CD4-positive, alpha-beta T cell (primary cell): ENCODE measurements at regions not wholly inside any gene's neighbourhood (a gene's known extent, or its start where the extent isn't known, plus 50 kb on each side); places are given as distances from the start of the nearest gene placed in this dataset.

ENCODE experiments used
- ATAC-seq: fragments of 200-7000 bp; cut with Tn5 transposase; one replicate; pipeline ENCODE4 v1.10.0; 2022; ENCODE audit warnings: mild to moderate bottlenecking; ENCODE audit not compliant: poor library complexity
- CTCF ChIA-PET: fragments of 350-600 bp; sonication (Branson Sonifier 250); formaldehyde crosslinking; loops from one replicate; lab custom pipeline; 2021; ENCODE audit warnings: antibody characterized with exemption, inconsistent platforms; lab: Charles Lee
- POLR2A ChIA-PET: fragments of 350-600 bp; sonication (Branson Sonifier 250); formaldehyde crosslinking; loops from one replicate; lab custom pipeline; 2021; ENCODE audit warnings: antibody characterized with exemption, inconsistent platforms; lab: Charles Lee
- DNase-seq, 14 experiments: peaks; one replicate each; pipeline ENCODE4 v3.0.0-alpha.2; 2013 to 2020; ENCODE audit warnings: mixed read lengths in 2 of 14
- H3K27ac ChIP-seq, 2 donors: one replicate each; pipeline versions ENCODE4 v1.5.1 to v1.7.0; 2013; ENCODE audit warnings: low read length in 2 of 2, low read depth in 1 of 2, mild to moderate bottlenecking in 1 of 2
- H3K27me3 ChIP-seq, 2 experiments: 1 replicate in 1 of 2; 2 replicates in 1 of 2; pipeline versions ENCODE4 v1.6.1 to v1.7.0; 2013; ENCODE audit warnings: low read length in 2 of 2, control low read depth in 1 of 2, mild to moderate bottlenecking in 1 of 2, moderate library complexity in 1 of 2; ENCODE audit not compliant: insufficient read depth in 2 of 2, control insufficient read depth in 1 of 2
- H3K36me3 ChIP-seq: one replicate; pipeline ENCODE4 v1.6.1; 2013; ENCODE audit warnings: low read length, control low read depth; ENCODE audit not compliant: insufficient read depth
- H3K4me1 ChIP-seq: one replicate; pipeline ENCODE4 v1.6.1; 2013; ENCODE audit warnings: low read length, control low read depth; ENCODE audit not compliant: insufficient read depth
- H3K4me3 ChIP-seq: one replicate; pipeline ENCODE4 v1.5.1; 2013; ENCODE audit warnings: mild to moderate bottlenecking, low read length, moderate library complexity
- H3K9me3 ChIP-seq, 2 experiments: 1 replicate in 1 of 2; 2 replicates in 1 of 2; pipeline versions ENCODE4 v1.6.1 to v1.7.0; 2013; ENCODE audit warnings: low read length in 2 of 2, mild to moderate bottlenecking in 2 of 2, control low read depth in 1 of 2, moderate library complexity in 1 of 2; ENCODE audit not compliant: control insufficient read depth in 1 of 2, insufficient read depth in 1 of 2
- H3K27ac Mint-ChIP-seq: one replicate; pipeline ENCODE4 v1.8.0; 2020; ENCODE audit warnings: mixed read lengths
- H3K27me3 Mint-ChIP-seq: one replicate; pipeline ENCODE4 v1.8.0; 2021; ENCODE audit warnings: mixed read lengths
- H3K36me3 Mint-ChIP-seq: one replicate; pipeline ENCODE4 v1.8.0; 2021; ENCODE audit warnings: low read depth, mixed read lengths
- H3K4me1 Mint-ChIP-seq: one replicate; pipeline ENCODE4 v1.8.0; 2021; ENCODE audit warnings: low read depth, mixed read lengths
- H3K4me3 Mint-ChIP-seq: one replicate; pipeline ENCODE4 v1.8.0; 2020; ENCODE audit warnings: mild to moderate bottlenecking, mixed read lengths
- H3K9me3 Mint-ChIP-seq: one replicate; pipeline ENCODE4 v1.8.0; 2020; ENCODE audit warnings: mixed read lengths
- intact Hi-C, 2 experiments: fragments of 100-400 bp; cut with DNase I in 1 of 2; cut with micrococcal nuclease in 1 of 2; formaldehyde crosslinking; loops; one replicate each; pipeline versions ENCODE4 v1.15.1 to v1.9.0; 2023 to 2025; cut with DNase I, micrococcal nuclease
- TF ChIP-seq, protein P1 (sequence below): fragments of 200-600 bp; IDR thresholded peaks from one replicate; pipeline ENCODE4 v1.8.0; 2022; ENCODE audit warnings: antibody characterized with exemption, mild to moderate bottlenecking

DNA sequence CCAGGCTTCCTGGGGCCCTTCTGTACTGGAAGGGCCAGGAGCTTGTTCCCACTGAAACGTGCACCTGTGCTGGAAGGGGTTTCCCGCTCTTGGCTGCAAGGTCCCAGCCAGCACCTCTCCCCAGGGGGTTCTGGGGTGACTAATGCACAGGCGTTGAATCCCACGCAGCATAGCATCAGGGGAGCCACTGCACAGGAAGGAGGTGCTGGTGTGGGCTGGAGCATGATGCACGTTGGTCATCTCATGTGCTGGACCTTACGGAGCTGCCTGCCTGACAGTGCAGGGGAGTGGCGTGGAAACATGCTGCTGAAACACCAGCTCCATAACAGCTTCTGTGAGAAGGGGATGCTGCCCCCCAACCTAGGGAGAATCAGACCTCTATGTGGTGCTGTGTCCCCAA lies 623.0 kb downstream of the AACS start:
- no peak for DNase-seq
- H3K4me1 ChIP-seq = no peaks in the 10 kb centered on the region
- H3K27me3 ChIP-seq = no peaks in the 10 kb centered on the region
- H3K9me3 ChIP-seq = peaks cover 0 to 27% of the 10 kb centered on the region in 2 experiments
- H3K4me3 ChIP-seq = no peak overlapping the region
- no peaks in the 10 kb centered on the region for H3K36me3 Mint-ChIP-seq
- POLR2A ChIA-PET = no interaction called here
- TF ChIP-seq, protein P1, sequence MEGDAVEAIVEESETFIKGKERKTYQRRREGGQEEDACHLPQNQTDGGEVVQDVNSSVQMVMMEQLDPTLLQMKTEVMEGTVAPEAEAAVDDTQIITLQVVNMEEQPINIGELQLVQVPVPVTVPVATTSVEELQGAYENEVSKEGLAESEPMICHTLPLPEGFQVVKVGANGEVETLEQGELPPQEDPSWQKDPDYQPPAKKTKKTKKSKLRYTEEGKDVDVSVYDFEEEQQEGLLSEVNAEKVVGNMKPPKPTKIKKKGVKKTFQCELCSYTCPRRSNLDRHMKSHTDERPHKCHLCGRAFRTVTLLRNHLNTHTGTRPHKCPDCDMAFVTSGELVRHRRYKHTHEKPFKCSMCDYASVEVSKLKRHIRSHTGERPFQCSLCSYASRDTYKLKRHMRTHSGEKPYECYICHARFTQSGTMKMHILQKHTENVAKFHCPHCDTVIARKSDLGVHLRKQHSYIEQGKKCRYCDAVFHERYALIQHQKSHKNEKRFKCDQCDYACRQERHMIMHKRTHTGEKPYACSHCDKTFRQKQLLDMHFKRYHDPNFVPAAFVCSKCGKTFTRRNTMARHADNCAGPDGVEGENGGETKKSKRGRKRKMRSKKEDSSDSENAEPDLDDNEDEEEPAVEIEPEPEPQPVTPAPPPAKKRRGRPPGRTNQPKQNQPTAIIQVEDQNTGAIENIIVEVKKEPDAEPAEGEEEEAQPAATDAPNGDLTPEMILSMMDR = no peak
- no peak for ATAC-seq
- no peaks in the 10 kb centered on the region for H3K36me3 ChIP-seq
- no peak overlapping the region for H3K27ac Mint-ChIP-seq
- peaks cover 11% of the 10 kb centered on the region for H3K27me3 Mint-ChIP-seq
- no peaks in the 10 kb centered on the region for H3K9me3 Mint-ChIP-seq
- no peaks in the 10 kb centered on the region for H3K4me1 Mint-ChIP-seq
- no peak overlapping the region for H3K4me3 Mint-ChIP-seq
- CTCF ChIA-PET = no interaction called here
- intact Hi-C loops = no loop called here
- H3K27ac ChIP-seq = no peak overlapping the region

DNA sequence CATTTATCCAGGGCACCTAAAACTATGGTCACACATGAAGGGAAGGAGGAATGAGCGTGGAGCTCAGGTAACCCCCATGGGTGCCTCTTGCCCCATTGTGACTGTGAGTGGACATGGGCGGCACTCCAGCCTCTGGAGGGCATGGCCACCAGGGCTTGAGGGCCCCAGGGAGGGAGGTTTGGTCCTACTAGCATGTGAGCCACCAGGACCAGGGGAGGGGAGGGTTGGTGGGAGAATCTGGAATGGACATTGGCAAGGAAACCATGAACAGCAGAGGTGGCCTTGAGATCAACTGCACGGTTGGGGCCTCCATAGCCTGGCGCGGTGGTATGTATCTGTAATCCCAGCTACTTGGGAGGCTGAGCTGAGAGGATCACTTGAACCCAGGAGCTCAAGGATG lies 623.6 kb downstream of the AACS start:
- DNase-seq (no peak), ATAC-seq (no peak)
- TF ChIP-seq, protein P1 = no peak
- Histone ChIP-seq H3K27ac (no peak overlapping the region), H3K4me3 (no peak overlapping the region), H3K36me3 (no peaks in the 10 kb centered on the region), H3K27me3 (no peaks in the 10 kb centered on the region), H3K4me1 (no peaks in the 10 kb centered on the region), H3K9me3 (peaks cover 0 to 24% of the 10 kb centered on the region in 2 experiments)
- Mint-ChIP-seq H3K4me3 (no peak overlapping the region), H3K9me3 (no peaks in the 10 kb centered on the region), H3K4me1 (no peaks in the 10 kb centered on the region), H3K36me3 (no peaks in the 10 kb centered on the region), H3K27ac (no peak overlapping the region), H3K27me3 (peaks cover 11% of the 10 kb centered on the region)
- ChIA-PET CTCF (no interaction called here), POLR2A (no interaction called here)
- intact Hi-C loops = no loop called here

DNA sequence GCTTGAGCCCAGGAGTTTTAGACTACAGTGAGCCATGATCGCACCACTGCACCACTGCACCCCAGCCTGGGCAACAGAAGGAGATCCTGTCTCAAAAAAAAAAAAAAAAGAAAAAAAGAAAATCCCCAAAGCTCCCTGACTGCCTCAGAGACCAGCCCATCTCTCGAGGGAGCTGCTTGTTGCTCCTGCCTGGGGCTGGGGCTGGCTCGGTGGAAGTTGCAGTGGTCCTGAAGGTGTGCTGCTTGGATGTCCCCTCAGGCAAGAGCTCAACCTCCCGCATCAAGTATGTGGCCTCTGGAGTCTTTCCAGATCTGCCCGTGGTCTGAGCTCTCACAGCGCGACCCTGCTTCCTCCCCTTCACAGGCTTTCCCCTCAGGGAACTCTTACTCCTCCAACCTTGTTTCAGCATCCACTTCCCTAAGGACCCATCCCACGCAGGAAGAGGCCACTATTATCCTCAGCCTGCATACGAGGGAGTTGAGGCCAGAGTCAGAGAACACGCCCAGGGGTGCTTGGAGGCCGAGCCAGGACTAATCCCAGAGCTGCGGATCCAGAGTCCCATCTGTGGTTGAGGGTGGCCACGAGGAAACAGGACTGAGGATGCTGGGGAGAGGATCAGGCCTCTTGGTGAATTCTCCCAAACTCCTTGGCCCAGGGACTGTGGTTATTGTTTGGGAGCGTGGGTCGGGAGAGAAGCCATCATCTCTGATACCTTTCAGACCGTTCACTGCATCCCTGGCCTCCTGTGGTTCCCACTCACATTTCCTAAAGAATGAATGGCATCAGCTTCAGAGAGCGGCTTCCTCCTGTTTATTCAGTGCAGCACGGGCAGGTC lies 624.6 kb downstream of the AACS start:
- ATAC-seq (no peak), DNase-seq (no peak)
- H3K27ac ChIP-seq = no peak overlapping the region
- Mint-ChIP-seq H3K27ac (no peak overlapping the region), H3K27me3 (peaks cover 7% of the 10 kb centered on the region), H3K4me3 (no peak overlapping the region), H3K36me3 (no peaks in the 10 kb centered on the region), H3K9me3 (no peaks in the 10 kb centered on the region), H3K4me1 (no peaks in the 10 kb centered on the region)
- peaks cover 0 to 22% of the 10 kb centered on the region in 2 experiments for H3K9me3 ChIP-seq
- TF ChIP-seq, protein P1 = no peak
- H3K4me1 ChIP-seq = no peaks in the 10 kb centered on the region
- H3K27me3 ChIP-seq = no peaks in the 10 kb centered on the region
- ChIA-PET CTCF (no interaction called here), POLR2A (no interaction called here)
- H3K4me3 ChIP-seq = no peak overlapping the region
- H3K36me3 ChIP-seq = no peaks in the 10 kb centered on the region
- intact Hi-C loops = no loop called here
